Ishikawa (cell line): ENCODE measurements at regions not wholly inside any gene's neighbourhood (a gene's known extent, or its start where the extent isn't known, plus 50 kb on each side); places are given as distances from the start of the nearest gene placed in this dataset.

Experiments used
- CEBPB ChIP-seq: IDR thresholded peaks from 2 replicates; pipeline ENCODE4 v1.6.1; 2012
- CREB1 ChIP-seq: IDR thresholded peaks from 2 replicates; pipeline ENCODE4 v1.6.1; 2012; ENCODE audit warnings: low read depth
- EGR1 ChIP-seq: IDR thresholded peaks from 2 replicates; pipeline ENCODE4 v1.6.1; 2012
- EP300 ChIP-seq: IDR thresholded peaks from 2 replicates; pipeline ENCODE4 v1.6.1; 2012; ENCODE audit warnings: borderline replicate concordance
- FOXM1 ChIP-seq: IDR thresholded peaks from 2 replicates; pipeline ENCODE4 v1.6.1; 2012; ENCODE audit warnings: low read depth, borderline replicate concordance
- NFIC ChIP-seq: IDR thresholded peaks from 2 replicates; pipeline ENCODE4 v1.6.1; 2012
- RAD21 ChIP-seq: IDR thresholded peaks from 2 replicates; pipeline ENCODE4 v1.6.1; 2012; ENCODE audit warnings: low read depth
- TAF1 ChIP-seq: IDR thresholded peaks from 2 replicates; pipeline ENCODE4 v1.6.1; 2012; ENCODE audit warnings: low read depth, mild to moderate bottlenecking
- TCF12 ChIP-seq: IDR thresholded peaks from 2 replicates; pipeline ENCODE4 v1.6.1; 2012; ENCODE audit warnings: low read depth
- TEAD4 ChIP-seq: IDR thresholded peaks from 2 replicates; pipeline ENCODE4 v1.6.1; 2012
- YY1 ChIP-seq: IDR thresholded peaks from 2 replicates; pipeline ENCODE4 v1.6.1; 2012; ENCODE audit warnings: low read depth
- ZBTB7A ChIP-seq: IDR thresholded peaks from 2 replicates; pipeline ENCODE4 v1.6.1; 2012; ENCODE audit warnings: low read depth
- TF ChIP-seq, protein P1 (sequence below): IDR thresholded peaks from 2 replicates; pipeline ENCODE4 v1.6.1; 2012; ENCODE audit warnings: low read depth, mild to moderate bottlenecking
- TF ChIP-seq, protein P2 (sequence below): IDR thresholded peaks from 2 replicates; pipeline ENCODE4 v1.6.1; 2012
- TF ChIP-seq, protein P3 (sequence below): IDR thresholded peaks from 2 replicates; pipeline ENCODE4 v1.6.1; 2012

DNA sequence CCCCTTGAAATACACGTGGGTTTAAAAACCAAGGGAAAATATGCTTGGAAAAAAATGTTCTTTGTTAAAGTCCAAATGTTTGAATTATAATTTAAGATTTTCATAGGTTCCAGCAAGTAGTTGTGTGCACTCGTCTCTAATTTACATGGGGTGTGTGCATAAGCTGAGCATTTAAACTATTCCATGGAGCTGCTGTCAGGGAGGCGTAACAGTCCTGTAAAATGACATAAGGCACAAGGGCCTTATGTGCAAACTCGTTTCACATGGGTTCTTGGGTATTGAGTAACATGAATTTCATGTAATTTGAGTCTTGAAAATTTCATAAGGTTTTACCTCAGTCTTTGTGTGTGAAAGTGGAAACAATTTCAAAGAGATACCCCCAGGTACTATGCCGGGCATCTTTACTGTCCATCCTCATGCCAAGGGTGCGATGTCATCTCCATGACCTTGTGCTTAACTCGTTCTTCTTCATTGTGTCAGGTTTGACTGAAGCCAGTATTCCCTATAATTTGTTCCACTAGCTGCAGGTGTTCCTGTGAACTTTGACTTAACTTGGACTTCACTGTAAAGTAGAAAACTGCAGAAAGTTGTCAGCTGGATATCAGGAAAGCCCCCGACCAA is 359.3 kb downstream of the SH3GL2 start:
- no peak for TF ChIP-seq CEBPB
- no peak for TF ChIP-seq EGR1
- TF ChIP-seq TEAD4 = no peak
- no peak for TF ChIP-seq FOXM1
- no peak for TF ChIP-seq NFIC
- TF ChIP-seq YY1 = no peak
- TF ChIP-seq ZBTB7A = no peak

DNA sequence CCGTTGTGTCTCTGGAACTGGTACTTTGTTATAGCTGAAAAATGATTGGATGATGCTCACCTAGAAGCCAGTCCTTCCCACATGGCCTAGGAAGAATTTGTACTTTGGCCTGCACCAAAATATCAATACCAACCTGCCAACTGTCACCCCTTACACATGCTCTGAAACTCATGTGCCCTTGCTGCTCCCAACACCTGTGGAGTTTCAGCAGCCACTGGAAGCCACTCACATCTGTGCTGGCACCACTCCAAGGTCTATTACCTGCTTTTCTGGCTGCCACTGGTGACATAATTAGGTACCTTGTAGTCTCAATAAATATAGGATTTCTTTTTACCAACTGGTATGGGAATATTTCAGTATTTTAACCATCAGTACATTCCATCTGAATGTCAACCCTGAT is 363.6 kb downstream of the SH3GL2 start:
- TF ChIP-seq, protein P1, sequence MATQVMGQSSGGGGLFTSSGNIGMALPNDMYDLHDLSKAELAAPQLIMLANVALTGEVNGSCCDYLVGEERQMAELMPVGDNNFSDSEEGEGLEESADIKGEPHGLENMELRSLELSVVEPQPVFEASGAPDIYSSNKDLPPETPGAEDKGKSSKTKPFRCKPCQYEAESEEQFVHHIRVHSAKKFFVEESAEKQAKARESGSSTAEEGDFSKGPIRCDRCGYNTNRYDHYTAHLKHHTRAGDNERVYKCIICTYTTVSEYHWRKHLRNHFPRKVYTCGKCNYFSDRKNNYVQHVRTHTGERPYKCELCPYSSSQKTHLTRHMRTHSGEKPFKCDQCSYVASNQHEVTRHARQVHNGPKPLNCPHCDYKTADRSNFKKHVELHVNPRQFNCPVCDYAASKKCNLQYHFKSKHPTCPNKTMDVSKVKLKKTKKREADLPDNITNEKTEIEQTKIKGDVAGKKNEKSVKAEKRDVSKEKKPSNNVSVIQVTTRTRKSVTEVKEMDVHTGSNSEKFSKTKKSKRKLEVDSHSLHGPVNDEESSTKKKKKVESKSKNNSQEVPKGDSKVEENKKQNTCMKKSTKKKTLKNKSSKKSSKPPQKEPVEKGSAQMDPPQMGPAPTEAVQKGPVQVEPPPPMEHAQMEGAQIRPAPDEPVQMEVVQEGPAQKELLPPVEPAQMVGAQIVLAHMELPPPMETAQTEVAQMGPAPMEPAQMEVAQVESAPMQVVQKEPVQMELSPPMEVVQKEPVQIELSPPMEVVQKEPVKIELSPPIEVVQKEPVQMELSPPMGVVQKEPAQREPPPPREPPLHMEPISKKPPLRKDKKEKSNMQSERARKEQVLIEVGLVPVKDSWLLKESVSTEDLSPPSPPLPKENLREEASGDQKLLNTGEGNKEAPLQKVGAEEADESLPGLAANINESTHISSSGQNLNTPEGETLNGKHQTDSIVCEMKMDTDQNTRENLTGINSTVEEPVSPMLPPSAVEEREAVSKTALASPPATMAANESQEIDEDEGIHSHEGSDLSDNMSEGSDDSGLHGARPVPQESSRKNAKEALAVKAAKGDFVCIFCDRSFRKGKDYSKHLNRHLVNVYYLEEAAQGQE = no peak
- TF ChIP-seq FOXM1 = no peak
- no peak for TF ChIP-seq ZBTB7A
- TF ChIP-seq, protein P2, sequence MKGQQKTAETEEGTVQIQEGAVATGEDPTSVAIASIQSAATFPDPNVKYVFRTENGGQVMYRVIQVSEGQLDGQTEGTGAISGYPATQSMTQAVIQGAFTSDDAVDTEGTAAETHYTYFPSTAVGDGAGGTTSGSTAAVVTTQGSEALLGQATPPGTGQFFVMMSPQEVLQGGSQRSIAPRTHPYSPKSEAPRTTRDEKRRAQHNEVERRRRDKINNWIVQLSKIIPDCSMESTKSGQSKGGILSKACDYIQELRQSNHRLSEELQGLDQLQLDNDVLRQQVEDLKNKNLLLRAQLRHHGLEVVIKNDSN = no peak
- no peak for TF ChIP-seq YY1
- no peak for TF ChIP-seq RAD21
- TF ChIP-seq TAF1 = no peak
- TF ChIP-seq EP300 = no peak
- no peak for TF ChIP-seq CEBPB
- no peak for TF ChIP-seq CREB1
- no peak for TF ChIP-seq EGR1
- no peak for TF ChIP-seq TCF12
- no peak for TF ChIP-seq NFIC
- no peak for TF ChIP-seq TEAD4
- TF ChIP-seq, protein P3, sequence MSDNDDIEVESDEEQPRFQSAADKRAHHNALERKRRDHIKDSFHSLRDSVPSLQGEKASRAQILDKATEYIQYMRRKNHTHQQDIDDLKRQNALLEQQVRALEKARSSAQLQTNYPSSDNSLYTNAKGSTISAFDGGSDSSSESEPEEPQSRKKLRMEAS = no peak

DNA sequence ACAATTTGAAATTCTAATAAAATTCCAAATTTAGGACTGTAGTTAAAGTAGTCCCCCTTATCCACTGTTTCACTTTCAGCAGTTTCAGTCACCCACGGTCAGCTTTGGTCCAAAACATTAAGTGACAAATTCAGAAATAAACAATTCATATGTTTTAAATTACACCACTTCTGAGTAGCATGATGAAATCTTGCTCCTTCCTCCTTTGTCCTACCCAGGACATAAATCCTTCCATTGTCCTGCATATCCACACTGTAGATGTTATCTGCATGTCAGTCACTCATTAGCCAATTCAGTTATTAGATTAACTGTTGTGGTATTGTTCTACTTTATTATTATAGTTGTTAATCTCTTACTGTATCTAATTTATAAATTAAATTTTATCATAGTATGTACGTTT is 376.5 kb downstream of the SH3GL2 start:
- TF ChIP-seq EP300 (no peak), EGR1 (no peak), TEAD4 (no peak), RAD21 (no peak), CEBPB (no peak), NFIC (no peak), ZBTB7A (no peak), TAF1 (no peak), FOXM1 (no peak), CREB1 (no peak), YY1 (no peak), TCF12 (no peak)
- TF ChIP-seq, protein P2 = no peak
- TF ChIP-seq, protein P1 = no peak
- TF ChIP-seq, protein P3 = no peak

DNA sequence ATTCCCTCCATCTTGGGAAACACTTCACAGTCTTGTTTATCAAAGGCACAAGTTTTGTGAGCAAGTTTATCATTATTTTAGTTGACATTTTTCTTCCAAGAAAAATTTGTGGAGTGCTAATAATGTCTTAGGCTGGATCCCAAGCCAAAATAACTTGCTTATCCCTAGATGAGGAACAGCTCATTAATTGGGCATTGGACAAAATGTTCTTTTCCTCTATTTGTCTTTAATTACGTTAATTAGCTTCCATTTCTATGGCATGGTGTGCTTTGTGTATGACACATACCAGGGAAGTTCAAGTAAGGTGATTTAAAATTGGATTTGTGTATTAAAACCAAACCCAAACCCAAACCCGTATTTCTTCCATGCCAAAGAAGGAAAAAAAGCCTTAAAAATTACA is 379.5 kb downstream of the SH3GL2 start:
- no peak for TF ChIP-seq TAF1
- no peak for TF ChIP-seq EP300
- TF ChIP-seq, protein P2 = no peak
- TF ChIP-seq TEAD4 = no peak
- TF ChIP-seq EGR1 = no peak
- no peak for TF ChIP-seq FOXM1
- TF ChIP-seq CEBPB = no peak
- TF ChIP-seq YY1 = no peak
- TF ChIP-seq, protein P1 = no peak
- TF ChIP-seq NFIC = no peak
- no peak for TF ChIP-seq TCF12
- TF ChIP-seq ZBTB7A = no peak
- TF ChIP-seq CREB1 = no peak
- TF ChIP-seq RAD21 = no peak
- TF ChIP-seq, protein P3 = no peak
